Pancreas (tissue), 10 donors: ENCODE measurements at regions not wholly inside any gene's neighbourhood (a gene's known extent, or its start where the extent isn't known, plus 50 kb on each side); places are given as distances from the start of the nearest gene placed in this dataset.

ENCODE experiments used
- ATAC-seq, 4 donors: fragments of 200-7000 bp; cut with Tn5 transposase; one replicate each; pipeline versions ENCODE4 v1.8.0 to v1.9.1; 2020; ENCODE audit warnings: mild to moderate bottlenecking in 4 of 4, moderate library complexity in 4 of 4
- DNase-seq, 6 donors: peaks; one replicate each; pipeline ENCODE4 v3.0.0-alpha.2; 2020
- FAIRE-seq: peaks from 2 replicates; lab custom pipeline; 2012; peaks lifted over from hg19 to GRCh38; lab: Jason Lieb, UNC
- H3K27ac ChIP-seq, 4 donors: fragments of 200-600 bp; sonication (generic); 1 replicate in 3 of 4; 2 replicates in 1 of 4; pipeline versions ENCODE4 v1.5.0 to v1.8.0; 2020
- H3K27me3 ChIP-seq, 4 donors: fragments of 200-600 bp; one replicate each; pipeline ENCODE4 v1.8.0; 2021
- H3K36me3 ChIP-seq, 3 donors: fragments of 200-600 bp; sonication (generic) in 1 of 3; one replicate each; pipeline versions ENCODE4 v1.5.0 to v1.8.0; 2020 to 2021
- H3K4me1 ChIP-seq, 3 donors: fragments of 200-600 bp; one replicate each; pipeline ENCODE4 v1.8.0; 2021
- H3K4me3 ChIP-seq, 4 donors: fragments of 200-600 bp; sonication (generic) in 2 of 4; one replicate each; pipeline versions ENCODE4 v1.5.0 to v1.8.0; 2020 to 2021
- H3K9me3 ChIP-seq, 4 donors: fragments of 200-600 bp; one replicate each; pipeline ENCODE4 v1.8.0; 2021
- WGBS, 2 donors: extraction: QIAGEN DNeasy Blood & Tissue Kit; methylation state at CpG; one replicate each; pipeline ENCODE4 v1.1.7; 2013; 5-methylcytosine and 5-hydroxymethylcytosine counted together
- intact Hi-C, 3 donors: fragments of 100-400 bp; cut with DNase I; formaldehyde crosslinking; loops; one replicate each; pipeline versions ENCODE4 v1.11.1 to v1.14.2; 2022
- TF ChIP-seq, protein P1 (sequence below), 4 donors: fragments of 200-600 bp; sonication (generic) in 3 of 4; IDR thresholded peaks; one replicate each; pipeline versions ENCODE4 v1.5.0 to v1.8.0; 2021; ENCODE audit warnings: antibody characterized with exemption in 4 of 4
- donor health status: healthy with polysubstance abuse.
- donor health status: DM: no; HTN: no; CAD: no; lungs with moderate emphysema.
- donor health status: DM: no; HTN: no; CAD: no.
- donor health status: control.
- donor health status: control.
- donor health status: Bipolar disorder and iron deficiency.
- donor health status: DM: yes; HTN: yes; CAD: no.
- donor health status: DM: no; HTN: no; CAD: no.
- donor health status: DM: no; HTN: no; CAD: no.
- donor health status: DM: yes; HTN: yes; CAD: no.

DNA sequence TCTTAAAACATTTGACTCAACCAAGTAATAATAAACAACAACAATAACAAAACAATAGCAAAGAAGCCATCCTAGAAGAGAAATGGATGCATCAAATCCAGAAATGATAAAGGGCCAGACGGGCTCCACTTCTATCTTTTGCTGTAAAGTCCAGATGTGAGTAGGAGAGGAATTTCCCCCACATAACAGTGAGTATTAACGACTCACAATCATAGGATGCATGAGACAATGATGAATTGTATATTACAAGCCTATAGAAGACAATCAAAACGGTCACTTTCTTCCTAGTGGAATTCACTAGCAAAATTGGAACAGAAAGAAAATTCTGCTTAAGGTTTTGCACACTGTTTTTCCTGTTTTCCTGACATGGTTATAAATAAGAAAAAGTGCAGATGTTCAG lies 97.0 kb upstream of the PREP start:
- H3K27me3 ChIP-seq: no peaks in the 10 kb centered on the region
- no peaks in the 10 kb centered on the region for H3K36me3 ChIP-seq
- no peaks in the 10 kb centered on the region for H3K9me3 ChIP-seq
- DNase-seq (no peak), FAIRE-seq (no peak), ATAC-seq (no peak)
- no peaks in the 10 kb centered on the region for H3K4me1 ChIP-seq
- intact Hi-C loops: loop anchor here in 1 of 3 donors (10.0 kb wide), 1 partner anchor 805 kb away; no protein-coding TSS in a partner anchor
- TF ChIP-seq, protein P1, sequence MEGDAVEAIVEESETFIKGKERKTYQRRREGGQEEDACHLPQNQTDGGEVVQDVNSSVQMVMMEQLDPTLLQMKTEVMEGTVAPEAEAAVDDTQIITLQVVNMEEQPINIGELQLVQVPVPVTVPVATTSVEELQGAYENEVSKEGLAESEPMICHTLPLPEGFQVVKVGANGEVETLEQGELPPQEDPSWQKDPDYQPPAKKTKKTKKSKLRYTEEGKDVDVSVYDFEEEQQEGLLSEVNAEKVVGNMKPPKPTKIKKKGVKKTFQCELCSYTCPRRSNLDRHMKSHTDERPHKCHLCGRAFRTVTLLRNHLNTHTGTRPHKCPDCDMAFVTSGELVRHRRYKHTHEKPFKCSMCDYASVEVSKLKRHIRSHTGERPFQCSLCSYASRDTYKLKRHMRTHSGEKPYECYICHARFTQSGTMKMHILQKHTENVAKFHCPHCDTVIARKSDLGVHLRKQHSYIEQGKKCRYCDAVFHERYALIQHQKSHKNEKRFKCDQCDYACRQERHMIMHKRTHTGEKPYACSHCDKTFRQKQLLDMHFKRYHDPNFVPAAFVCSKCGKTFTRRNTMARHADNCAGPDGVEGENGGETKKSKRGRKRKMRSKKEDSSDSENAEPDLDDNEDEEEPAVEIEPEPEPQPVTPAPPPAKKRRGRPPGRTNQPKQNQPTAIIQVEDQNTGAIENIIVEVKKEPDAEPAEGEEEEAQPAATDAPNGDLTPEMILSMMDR (IDR thresholded peaks at IDR 0.05): no peak
- no peak overlapping the region for H3K4me3 ChIP-seq
- WGBS, 2 donors: 47 to 52% methylated on average over 3 of the region's 3 CpGs
- no peak overlapping the region for H3K27ac ChIP-seq

DNA sequence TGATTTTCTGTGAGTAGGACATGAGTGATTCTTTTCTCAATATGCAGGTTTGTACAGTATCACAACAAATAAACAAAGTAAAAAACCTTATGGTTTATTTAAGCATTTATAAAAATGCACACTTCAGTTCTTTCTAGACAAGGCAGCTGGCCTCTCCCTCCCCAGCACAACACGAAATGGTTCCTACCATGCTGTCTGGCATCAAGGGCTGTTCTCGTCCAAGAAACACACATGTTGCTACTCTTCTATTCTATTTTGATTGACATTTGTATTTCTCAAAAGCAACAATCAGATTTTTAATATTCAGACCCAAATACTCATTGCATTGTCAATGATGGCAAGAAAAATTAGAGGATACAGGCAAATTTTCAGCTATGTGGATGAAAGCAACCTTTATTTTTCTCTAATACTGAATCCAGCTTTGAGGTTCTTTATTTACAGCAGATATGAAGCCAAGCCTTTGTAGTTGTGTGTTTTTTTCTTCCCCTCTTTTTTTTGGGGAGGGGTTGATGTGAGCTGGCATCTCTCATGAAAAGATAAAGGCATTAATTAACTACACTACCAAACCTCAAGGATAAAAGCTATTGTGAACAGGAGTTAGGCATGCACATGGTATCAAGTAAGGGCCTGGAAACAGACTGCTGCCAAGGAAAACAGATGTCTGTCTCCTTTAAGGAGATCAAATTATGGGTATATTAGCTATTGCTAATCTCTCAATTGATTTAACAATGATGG lies 96.4 kb upstream of the PREP start:
- no peaks in the 10 kb centered on the region for H3K4me1 ChIP-seq
- TF ChIP-seq, protein P1 (IDR thresholded peaks at IDR 0.05): no peak
- H3K9me3 ChIP-seq: no peaks in the 10 kb centered on the region
- no peaks in the 10 kb centered on the region for H3K36me3 ChIP-seq
- WGBS, 2 donors: 78 to 84% methylated on average over 2 of the region's 2 CpGs
- ATAC-seq (no peak), DNase-seq (no peak), FAIRE-seq (no peak)
- no peak overlapping the region for H3K27ac ChIP-seq
- no peaks in the 10 kb centered on the region for H3K27me3 ChIP-seq
- no peak overlapping the region for H3K4me3 ChIP-seq
- intact Hi-C loops: loop anchor here in 1 of 3 donors (10.0 kb wide), 1 partner anchor 805 kb away; no protein-coding TSS in a partner anchor

DNA sequence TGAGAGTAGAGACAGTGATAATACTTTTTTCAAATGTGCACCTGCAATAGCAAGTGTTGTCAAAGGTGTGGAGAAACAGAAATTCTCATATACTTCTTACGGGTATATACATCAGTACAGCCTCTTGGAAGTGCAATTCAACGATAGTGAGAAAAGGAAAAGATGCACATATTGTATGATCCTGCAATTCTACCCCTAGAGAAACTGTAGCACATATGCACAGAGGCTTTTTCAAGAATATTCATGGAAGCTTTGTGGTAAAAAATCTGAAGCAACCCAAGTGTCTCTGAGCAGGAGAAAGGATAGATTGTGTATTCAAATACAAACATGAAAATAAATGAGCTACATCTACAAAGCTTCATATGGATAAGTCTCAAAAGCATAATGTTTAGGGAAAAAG lies 94.7 kb upstream of the PREP start:
- Histone ChIP-seq H3K4me3 (no peak overlapping the region), H3K4me1 (no peaks in the 10 kb centered on the region), H3K27me3 (no peaks in the 10 kb centered on the region), H3K36me3 (no peaks in the 10 kb centered on the region), H3K27ac (no peak overlapping the region), H3K9me3 (no peaks in the 10 kb centered on the region)
- TF ChIP-seq, protein P1 (IDR thresholded peaks at IDR 0.05): no peak
- FAIRE-seq: no peak
- ATAC-seq: no peak
- WGBS, 2 donors: 71 to 79% methylated on average over 2 of the region's 2 CpGs
- no peak for DNase-seq
- intact Hi-C loops: loop anchor here in 1 of 3 donors (10.0 kb wide), 1 partner anchor 807 kb away; no protein-coding TSS in a partner anchor

DNA sequence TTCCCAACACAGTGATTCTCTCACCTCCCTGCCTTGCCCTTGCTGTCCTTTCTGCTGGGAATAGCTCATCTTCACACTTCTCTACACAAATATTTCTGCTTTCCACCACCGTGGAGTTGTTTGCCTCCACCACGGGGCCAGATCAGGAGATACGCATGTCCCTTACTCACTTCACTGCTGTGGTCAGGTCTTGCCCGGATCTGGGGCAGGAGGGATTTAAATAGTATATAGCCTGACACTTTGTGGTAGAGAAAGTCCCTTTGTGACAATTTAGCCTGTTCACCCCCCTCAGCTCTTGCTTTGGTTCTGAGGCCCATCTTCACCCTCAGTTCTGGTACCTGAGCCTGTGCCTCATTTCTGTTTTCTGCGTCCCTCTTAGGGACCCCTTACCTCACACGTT lies 92.6 kb upstream of the PREP start:
- ATAC-seq (no peak), FAIRE-seq (no peak), DNase-seq (no peak)
- Histone ChIP-seq H3K4me3 (no peak overlapping the region), H3K4me1 (no peaks in the 10 kb centered on the region), H3K9me3 (no peaks in the 10 kb centered on the region), H3K27ac (no peak overlapping the region), H3K27me3 (no peaks in the 10 kb centered on the region), H3K36me3 (no peaks in the 10 kb centered on the region)
- TF ChIP-seq, protein P1 (IDR thresholded peaks at IDR 0.05): no peak
- intact Hi-C loops: loop anchor here in 1 of 3 donors (10.0 kb wide), 1 partner anchor 809 kb away; no protein-coding TSS in a partner anchor
- 65 to 76% methylated on average over 6 of the region's 6 CpGs for WGBS, 2 donors

DNA sequence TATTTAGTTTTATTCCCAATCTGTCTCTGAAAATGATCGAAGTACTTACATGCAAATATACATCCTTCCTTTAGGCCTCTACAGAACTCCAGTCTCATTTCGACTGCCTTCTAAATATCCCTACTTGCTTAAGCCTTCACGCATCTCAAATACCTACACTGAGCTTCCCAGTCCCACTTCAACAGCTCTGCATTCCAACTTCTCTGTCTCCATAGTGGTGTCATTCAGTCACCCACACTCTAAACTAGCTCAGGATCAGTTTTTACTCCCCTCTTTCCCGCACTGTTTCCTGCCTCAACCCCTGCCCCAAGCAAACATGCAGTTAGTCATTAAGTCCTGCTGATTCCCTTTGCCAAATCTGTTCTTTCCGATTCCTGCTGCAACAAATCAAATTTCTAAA lies 91.8 kb upstream of the PREP start:
- ATAC-seq: no peak
- no peak overlapping the region for H3K27ac ChIP-seq
- TF ChIP-seq, protein P1 (IDR thresholded peaks at IDR 0.05): no peak
- intact Hi-C loops: loop anchor here in 1 of 3 donors (10.0 kb wide), 1 partner anchor 810 kb away; no protein-coding TSS in a partner anchor
- H3K27me3 ChIP-seq: no peaks in the 10 kb centered on the region
- WGBS, 2 donors: 87% methylated on average over 5 of the region's 5 CpGs
- DNase-seq: no peak
- no peak overlapping the region for H3K4me3 ChIP-seq
- no peaks in the 10 kb centered on the region for H3K36me3 ChIP-seq
- FAIRE-seq: no peak
- H3K9me3 ChIP-seq: no peaks in the 10 kb centered on the region
- H3K4me1 ChIP-seq: no peaks in the 10 kb centered on the region
